ENCODE measurements at regions not wholly inside any gene's neighbourhood (a gene's known extent, or its start where the extent isn't known, plus 50 kb on each side); places are given as distances from the start of the nearest gene placed in this dataset.

DNA sequence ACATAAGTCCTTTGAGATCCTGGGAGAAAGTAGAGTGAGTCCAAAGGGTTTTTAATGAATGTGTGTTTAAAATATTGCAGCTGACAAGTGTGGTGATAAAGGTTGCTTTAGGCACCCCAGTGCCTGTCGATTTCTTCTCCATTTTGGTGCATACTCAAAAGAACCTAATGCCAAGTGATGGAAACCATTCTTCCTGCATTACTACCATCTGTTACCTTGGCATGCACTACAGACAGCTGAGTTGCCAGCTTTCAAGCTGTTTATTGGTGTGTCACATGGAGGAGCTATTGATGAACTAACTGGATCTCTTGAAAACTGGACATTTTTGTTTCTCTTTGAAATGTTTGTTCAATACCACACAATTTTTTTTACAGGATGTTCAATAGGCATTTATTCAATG is 350.0 kb downstream of the AKAIN1 start:
- DNase-seq = no peak

DNA sequence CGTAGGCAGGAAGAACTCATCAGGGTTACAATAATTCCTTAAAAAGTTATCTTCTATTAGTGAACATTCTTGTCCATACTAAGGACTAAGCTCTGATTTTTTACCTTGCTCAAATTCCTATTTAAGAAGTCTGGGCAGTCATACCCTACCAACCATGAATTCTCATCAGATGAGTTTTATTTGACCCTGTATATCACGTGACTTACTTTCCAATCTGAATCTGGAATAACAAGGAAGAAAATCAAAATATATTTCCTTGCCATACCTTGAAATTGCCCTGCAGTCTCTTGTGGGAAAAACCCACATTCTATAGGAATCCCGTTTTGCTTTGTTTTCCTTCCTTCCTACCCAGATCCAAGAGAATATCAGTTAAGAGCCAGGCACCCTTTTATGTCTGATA is 352.7 kb downstream of the AKAIN1 start:
- DNase-seq = no peak

DNA sequence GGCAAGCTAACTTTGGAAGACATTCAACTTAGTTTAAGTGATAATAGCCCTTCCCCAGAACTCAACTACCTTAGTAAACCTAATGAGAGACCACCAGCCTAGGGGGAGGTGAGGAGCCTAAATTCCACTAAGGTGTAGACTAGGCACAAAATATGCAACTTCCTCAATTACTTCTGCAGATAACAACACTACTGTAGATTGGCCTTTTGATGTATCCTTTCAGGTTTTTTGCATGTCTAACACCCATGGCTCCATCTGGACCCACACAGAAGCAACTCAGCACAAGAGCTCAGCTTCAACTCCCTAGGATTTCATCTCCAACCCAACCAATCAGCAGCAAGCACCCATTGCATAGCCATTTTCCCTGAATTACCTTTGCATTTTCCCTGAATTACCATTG is 353.3 kb downstream of the AKAIN1 start:
- no peak for DNase-seq

DNA sequence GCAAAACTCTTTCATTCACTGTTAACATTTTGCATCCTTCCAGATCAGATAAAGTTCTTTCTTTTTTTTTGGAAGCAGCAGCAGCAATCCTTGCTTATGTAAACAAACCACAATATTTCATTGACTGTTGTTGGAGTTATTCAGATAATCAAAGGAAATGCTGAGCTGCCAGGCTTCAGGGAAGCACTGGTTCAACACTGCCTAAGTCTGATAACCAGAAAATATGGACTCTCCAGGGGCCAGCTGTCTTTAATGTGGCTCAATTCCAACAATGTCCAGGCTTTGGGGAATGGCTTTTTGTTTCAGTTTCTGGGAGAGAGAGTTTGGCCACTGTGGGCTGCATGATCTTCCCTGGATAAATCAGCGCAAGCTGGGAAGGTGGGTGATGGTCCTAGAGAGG is 354.3 kb downstream of the AKAIN1 start:
- no peak for DNase-seq

DNA sequence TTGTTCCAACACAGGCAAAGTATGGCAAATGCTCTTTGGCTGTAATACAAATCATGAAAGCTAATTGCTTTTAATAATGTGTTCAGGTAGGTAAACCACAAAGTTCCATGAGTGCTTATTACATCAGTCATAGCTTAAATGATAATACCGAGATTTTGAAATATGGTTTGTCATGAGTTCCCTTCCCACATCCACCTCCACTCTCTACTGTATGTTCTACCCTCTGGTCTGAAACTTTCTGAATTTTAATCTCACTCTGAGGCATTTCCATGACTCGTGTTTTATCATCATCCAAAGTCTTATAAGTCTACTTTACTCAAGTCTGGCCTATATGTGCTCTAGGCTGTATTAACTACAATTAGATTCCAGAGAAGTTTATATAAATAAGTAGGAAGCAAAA is 354.8 kb downstream of the AKAIN1 start:
- DNase-seq = no peak

DNA sequence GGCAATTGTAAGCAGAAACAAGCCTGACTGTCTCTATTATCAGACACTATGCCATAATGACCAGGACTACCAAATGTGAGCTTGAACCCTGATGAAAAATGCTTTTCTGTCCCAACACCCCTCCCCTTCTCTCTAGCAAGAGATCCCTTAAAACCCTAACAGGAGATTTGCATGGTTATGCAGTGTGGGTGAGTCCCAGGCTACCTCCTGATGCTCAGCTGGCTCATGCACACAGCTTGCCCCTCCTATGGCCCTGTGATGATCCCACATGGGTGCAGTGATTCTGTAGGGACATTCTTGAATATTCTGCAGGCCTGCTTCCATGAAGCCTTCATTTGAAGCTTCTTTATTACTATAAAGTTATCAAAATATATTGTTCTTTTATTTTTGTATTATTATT is 357.4 kb downstream of the AKAIN1 start:
- no peak for DNase-seq

DNA sequence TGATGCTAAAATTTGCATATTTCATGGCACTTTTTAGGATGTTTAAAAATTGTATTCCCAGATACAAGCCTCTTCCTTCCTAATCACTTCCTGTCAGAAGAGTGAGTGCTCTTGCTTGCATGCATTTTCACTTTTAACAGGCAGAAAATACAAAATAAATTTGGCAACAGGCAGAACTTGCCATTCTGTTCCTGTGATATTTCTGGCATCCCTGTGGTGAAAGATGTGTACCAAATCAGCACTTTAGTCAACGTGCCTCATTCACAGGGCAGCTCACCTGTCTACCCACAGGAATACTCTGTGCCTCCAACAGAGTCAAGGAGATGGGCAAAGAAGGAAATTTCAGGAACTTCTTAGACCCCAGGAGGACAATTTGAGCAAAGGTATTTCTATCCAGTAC is 360.9 kb downstream of the AKAIN1 start:
- DNase-seq = no peak

DNA sequence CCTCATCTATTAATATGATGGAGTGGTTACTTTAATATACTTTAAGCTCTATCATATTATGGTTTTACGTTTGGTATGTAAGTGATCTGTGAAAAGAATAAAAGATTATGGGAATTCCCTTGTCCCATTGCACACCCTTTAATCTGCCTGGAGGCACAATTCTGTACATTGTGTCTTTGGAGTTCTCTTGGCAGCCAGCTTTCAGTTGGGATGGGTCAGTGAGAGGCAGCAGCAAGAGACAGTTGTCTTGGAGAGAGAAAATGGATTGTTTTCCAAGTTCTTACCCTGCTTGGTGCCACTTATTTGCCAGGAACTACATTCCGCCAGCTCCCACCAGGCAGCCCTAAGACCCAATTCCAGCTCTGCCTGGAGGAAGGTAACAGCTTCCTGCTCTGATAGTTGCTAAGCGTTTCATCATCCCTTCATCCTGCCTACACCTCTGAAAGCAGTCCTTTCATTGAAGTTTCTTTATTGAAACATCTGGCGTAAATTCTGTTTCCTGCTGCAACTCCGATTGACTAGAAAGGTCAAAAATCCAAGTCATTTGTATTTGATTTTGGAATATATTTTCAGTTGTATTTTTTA is 365.2 kb downstream of the AKAIN1 start:
- DNase-seq = no peak

DNA sequence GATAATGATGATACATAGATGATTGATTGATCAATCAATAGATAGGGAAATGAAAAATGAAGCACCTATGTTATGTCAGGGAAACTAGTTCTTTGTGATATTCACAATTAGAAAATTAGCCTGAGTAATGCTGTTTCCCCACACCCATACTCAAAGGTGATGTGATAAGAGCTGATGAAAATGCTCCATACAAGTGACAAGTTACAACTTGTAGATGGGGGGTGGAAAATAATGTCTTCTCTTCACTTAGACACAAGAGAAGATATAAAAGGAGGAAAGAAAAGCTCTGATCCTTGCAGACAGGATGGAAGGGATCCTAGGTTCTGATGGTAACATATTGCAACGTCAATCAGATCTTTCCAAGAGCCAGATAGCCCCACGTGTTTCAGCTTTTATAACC is 365.9 kb downstream of the AKAIN1 start:
- DNase-seq = no peak

DNA sequence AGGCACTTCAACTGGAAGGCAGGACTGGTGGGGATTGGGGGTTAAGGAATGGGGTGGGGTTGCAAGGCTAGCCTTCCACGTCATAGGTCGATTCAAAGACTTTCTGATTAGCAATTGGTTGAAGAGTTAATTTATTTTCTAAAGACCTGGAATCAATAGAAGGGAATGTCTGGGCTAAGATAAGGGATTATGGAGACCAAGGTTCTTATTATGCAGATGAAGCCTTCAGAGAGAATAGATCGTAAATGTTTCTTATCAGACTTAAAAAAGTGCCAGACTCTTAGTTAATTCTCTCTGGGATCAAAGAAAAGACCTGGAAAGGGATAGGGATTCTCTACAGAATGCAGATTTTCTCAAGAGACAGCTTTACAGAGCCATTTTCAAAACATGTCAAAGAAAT is 368.0 kb upstream of the DLGAP1 start:
- no peak for DNase-seq

DNA sequence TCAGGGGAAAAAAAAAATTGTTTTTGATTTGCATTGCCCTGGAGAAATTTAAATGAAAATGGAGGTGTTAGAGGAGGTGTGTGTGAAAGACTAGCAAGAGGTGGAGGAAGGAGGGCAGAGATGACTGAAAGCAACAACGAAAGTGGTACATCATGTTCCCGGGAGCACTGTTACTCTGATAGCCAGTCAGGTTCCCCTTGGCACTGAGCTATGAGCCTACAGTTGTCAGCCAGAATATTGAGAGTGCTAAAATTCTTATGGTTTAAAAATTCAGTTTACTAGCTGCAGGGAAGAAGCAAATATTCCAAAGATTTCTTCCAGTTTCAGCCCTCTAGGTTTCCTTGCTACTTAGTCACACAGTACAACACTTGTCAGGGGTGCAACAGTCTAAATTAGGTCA is 366.7 kb upstream of the DLGAP1 start:
- no peak for DNase-seq

DNA sequence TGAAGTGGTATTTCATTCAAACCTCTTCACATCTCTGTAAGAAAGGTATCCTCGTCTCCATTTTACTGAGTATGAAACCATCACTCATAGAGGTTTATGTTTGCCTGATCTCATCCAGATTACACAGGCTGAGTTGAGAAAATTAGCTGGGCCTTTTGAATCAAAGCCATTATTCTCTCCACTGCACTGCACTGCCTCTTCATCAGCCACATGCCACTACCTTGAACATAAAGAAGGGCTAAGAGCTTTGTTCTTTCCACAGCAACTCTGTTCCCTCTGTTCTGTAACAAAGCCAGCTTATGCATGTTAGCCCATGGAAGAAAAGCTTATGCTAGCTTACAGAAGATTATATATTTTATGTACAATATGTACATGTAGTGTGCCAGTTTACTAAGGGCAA is 362.6 kb upstream of the DLGAP1 start:
- no peak for DNase-seq

DNA sequence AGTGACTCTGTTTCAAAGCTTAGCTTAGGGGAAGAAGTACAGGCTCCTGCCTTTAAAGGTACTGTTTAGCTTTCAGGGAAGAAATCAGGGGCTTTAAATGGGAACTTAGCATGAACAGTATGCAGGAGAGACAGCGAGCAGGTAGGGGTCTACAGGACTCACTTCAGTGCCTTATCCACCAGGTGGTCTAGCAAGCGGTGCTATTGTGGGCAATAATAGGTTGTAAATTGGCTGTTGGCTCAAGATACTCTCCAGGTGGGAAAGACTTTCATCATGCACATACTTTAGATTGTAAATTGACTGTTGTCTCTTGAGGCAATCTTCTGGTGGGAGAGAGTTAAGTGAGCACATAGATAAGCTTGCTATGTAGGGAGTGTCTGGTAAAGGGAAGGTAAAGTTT is 358.6 kb upstream of the DLGAP1 start:
- no peak for DNase-seq

DNA sequence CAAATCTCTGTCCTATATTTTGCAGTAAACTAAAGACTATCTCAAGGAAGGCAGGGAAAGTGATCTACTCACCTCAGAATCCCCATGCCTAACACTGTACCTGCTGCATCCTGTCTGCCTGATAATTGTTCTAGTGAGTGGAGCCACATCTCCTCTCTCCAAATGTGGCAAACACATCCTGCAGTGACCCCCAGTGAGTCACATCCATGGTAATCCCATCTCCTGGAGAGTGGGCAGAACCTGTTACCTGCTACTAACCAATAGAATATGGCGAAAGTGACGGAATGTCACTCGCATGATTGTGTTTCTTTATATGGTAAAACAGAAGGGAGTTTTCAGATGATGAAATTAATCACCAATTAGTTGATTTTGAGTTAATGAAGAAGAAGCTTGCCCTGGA is 353.8 kb upstream of the DLGAP1 start:
- no peak for DNase-seq

DNA sequence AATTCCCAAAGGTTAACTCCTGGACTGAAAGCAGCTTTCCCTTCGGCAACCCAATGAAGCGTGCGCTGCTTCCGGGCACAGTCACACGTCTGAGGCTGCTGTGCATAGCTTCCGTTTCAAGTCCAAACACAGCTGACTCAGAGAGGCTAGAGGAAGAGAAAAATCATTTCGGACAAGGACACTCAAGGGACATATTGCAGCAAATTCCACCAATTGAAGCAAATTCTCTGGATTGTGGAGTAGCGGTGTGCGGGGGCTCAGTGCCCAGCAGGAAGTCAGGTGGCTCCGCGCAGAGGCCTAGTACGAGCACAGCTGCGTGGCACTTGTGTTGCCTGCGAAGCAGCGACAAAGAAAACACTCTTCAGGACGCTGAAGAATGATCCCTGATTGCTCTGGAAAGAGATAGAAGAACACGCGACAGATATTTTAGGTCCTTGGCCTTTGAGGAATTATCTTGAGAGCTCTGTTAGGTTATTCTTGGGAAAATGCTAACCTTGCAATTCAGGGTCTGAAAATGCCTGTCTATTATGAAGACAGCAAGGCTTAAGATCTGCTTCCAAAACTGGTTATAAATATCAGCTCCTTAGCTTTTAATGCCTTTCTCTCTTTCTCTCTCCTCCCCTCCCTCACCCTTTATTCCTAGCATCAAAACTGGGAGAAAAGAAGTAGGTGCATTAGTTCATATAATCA is 352.6 kb upstream of the DLGAP1 start:
- DNase-seq = no peak

DNA sequence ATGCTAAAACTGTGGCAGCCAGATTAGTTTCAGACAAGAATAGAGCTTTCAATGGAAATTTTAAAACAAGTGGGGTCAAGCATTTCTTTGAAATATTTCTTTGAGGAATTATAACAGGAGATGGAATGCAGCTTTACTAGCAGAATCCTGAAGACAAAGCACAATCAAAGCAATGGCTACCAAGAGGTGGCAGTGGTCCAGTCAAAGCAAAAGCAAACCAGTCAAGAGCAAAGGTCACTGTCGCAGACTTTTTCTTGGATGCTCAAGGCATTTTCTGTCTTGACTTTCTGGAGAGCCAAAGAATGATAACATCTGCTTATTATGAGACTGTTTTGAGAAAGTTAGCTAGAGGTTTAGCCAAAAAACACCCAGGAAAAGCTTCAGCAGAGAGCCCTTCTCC is 351.2 kb upstream of the DLGAP1 start:
- no peak for DNase-seq

DNA sequence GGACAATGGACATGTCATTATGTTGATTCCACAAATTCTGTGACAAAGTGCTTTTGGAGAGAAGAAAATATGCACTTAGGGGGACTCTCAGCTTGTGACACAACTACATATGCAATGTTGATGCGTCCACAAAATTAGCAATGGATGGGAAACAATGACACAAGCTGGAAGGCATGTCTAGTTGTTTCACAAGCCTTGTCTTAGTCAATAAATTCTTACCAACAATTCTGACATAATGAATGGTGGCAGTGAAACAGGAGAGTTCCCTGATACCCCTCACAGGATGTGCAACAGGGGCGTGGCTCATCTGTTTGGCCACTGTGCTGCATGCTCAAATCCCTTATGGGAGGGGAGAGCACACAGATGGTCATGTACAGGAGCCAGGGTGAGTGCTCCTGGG is 347.2 kb upstream of the DLGAP1 start:
- no peak for DNase-seq

DNA sequence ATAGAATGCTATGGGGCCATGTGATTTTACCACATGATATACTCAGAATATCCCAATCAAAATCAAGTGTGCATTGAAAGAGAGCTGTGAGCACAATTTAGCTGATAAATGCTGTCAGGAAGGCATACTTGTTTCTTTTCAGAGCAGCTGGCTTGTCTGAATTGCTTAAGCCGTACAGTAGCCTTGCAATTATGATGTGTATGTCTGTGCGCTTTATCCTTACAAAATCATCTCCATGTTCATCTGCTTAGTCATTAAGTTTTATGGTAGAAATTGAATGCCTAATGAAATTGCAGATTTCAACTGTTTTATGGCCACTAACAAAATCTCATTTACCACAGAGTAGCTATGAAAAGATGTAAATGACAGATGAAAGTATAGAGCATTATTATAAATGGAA is 346.0 kb upstream of the DLGAP1 start:
- DNase-seq = no peak

DNA sequence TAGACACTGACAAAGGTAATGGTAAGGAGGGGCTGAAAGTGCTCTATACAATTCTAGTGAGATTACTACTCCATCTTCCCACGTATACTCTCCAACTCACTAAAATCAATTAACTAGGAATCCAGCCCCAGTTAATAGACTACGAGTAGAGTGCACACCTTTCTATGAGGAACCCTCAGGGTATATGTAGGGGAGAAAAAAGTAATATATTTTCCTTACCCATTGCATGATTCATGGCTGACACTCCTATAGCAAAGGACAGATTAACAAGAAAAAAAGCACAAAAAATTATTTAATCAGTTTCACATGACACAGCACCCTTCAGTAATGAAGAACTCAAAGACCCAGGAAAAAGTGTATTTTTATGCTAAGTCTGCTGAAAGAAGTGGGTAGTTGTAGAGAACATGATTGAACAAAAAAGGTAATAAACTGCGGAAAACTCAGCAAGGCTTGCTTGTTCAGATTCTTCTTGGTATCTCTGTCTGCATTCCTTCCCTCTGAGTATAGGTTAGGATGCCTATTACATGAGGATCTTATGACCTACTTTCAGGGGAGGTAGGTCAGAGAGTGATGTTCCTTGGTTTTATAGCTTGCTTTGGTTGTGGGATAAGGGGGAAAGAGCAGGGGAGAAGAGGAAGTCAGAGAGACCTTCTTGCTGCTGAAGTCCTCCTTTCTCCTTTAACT is 342.0 kb upstream of the DLGAP1 start:
- DNase-seq = no peak

DNA sequence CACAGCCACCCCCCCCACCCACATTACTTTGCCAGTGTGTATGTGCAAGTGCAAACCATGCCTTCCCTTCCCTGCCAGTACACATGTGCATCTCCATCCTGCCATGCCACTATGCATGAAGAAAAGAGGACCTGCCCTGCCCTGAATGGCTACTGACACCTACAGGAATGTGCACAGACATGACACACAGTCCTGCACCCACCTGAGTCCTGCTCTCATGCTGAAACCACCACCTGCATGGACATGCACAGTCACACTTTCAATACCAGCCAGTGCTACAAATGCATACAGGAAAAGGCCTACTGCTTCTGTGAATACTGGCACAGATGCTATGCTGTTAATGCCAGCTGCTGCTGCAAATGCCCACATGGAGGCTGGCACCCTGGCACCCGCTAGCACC is 334.4 kb upstream of the DLGAP1 start:
- no peak for DNase-seq

DNA sequence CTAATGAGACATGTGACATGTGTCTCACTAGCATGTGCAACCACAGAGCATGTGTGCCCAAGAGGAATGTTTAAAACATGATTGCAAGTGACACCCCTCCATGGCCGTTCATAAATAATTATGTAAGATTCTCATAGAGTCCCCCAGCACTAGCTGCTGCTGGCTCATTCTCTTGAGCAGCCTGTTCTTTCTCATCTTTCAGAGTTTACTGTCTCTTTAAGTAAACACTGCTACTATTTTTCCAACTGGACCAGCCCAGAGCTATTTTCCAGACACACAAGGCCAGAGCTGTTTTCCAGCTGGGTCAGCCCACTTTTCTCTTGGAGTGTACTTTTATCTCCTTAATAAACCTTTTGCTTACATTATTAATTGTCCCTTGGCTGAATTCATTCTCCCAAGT is 326.8 kb upstream of the DLGAP1 start:
- DNase-seq = no peak

DNA sequence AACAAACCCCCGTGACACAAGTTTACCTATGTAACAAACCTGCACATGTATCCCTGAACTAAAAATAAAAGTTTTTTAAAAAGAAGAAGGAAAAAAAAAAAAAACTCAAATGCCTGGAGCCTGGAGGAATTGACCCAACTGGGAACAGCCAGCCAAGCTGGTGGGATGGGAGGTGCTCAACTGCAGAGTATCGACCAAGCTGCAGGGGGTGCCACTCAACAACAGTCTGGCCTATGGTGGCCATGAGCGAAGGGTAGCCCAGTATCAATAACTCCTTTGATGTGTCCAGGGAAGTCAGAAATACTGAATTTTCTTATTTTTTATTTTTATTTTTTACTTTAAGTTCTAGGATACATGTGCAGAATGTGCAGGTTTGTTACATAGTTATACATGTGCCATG is 310.3 kb upstream of the DLGAP1 start:
- DNase-seq = no peak

DNA sequence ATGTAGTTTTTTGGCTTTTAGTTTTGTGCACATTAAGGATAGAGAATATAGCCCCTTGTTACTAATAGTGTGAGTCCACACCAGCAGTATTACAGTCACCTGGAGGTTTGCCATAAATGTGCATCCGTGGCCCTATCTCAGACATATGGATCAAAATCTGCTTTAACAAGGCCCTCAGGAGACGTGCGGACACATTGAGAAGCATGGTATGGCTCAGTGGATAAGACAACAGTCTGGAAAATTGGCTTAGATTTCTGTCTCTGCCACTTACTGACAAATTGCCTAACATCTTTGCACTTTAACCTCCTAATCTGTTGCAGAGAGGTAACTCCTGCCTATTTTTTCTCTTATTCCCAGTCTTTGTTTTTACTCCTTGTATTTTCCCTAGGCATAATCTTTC is 307.2 kb upstream of the DLGAP1 start:
- no peak for DNase-seq

DNA sequence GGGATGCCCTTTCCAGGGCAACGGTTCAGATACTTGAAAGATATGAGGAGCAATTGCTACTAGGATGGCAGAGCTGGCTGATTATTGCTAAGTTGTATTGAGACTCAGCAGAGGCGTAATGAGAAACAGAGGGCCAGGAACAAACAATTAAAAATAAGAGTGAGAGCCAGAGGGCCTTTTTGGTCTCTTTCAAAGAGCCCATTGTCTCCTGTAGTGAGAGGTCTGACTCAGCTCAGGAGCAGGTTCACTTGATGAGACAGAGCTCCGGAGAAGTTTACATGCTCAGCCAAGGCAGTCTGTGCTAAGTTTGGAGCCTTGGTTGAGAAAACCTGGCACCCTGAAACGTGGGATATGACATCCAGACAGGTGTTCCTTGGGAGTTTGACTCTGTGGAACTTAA is 303.9 kb upstream of the DLGAP1 start:
- no peak for DNase-seq

DNA sequence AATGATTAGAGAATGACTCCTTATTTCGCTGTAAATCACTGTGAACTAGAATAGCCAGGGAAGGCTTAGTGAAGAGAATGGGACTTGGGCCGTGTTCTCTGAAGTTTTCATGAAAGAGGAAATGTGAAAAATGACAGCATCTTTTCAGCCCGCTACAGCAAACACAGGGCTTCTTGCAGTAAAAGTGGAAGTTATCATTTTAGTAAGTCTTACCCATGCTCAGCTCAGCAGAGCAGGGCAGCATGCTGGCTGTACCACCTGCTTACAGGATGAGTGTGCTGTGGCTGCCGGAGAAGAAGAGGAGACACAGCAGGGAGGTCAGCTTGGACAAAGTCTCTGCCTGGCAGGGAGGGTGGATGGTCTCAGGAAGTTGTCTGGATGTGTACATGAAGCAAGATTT is 300.7 kb upstream of the DLGAP1 start:
- no peak for DNase-seq
